ENCODE measurements at regions not wholly inside any gene's neighbourhood (a gene's known extent, or its start where the extent isn't known, plus 50 kb on each side); places are given as distances from the start of the nearest gene placed in this dataset.

DNA sequence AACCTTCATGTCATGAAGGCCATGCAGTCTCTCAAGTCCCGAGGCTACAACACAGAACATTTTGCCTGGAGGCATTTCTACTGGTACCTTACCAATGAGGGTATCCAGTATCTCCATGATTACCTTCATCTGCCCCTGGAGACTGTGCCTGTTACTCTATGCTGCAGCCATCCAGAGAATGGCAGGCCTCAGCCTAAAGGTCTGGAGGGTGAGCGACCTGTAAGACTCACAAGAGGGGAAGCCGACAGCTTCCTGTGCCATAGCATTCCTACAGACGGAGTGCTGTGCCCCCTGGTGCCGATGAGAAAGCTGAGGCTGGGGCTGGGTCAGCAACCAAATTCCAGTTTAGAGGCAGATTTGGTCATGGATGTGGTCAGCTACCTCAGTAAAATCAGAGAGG is 51.3 kb upstream of the CADPS start:
- Mint-ChIP-seq H3K36me3 (ENCODE audit: insufficient read depth in 2 of 2) (no peaks in the 10 kb centered on the region), H3K27ac (no peak overlapping the region), H3K4me3 (no peak overlapping the region), H3K27me3 (ENCODE audit: low read depth) (no peaks in the 10 kb centered on the region), H3K4me1 (ENCODE audit: low read depth) (no peaks in the 10 kb centered on the region), H3K9me3 (peaks cover 5% of the 10 kb centered on the region in 2 donors)
- DNase-seq, result no peak
- no peak for ATAC-seq (replicated peaks in 1 of 2)

GRCh38 chr3:62928256-62928655 is 53.0 kb upstream of the CADPS start:
- no peak for ATAC-seq (replicated peaks in 1 of 2)
- Mint-ChIP-seq H3K27ac (no peak overlapping the region), H3K4me3 (no peak overlapping the region), H3K36me3 (ENCODE audit: insufficient read depth in 2 of 2) (no peaks in the 10 kb centered on the region), H3K27me3 (ENCODE audit: low read depth) (no peaks in the 10 kb centered on the region), H3K4me1 (ENCODE audit: low read depth) (no peaks in the 10 kb centered on the region), H3K9me3 (peaks cover 5% of the 10 kb centered on the region in 2 donors)
- DNase-seq, result no peak

GRCh38 chr3:62929771-62930170 is 54.6 kb upstream of the CADPS start:
- peaks cover 5 to 7% of the 10 kb centered on the region in 2 donors for H3K9me3 Mint-ChIP-seq
- no peaks in the 10 kb centered on the region for H3K27me3 Mint-ChIP-seq (ENCODE audit: low read depth)

GRCh38 chr3:62935793-62936192 is 60.6 kb upstream of the CADPS start:
- Mint-ChIP-seq H3K4me1 (ENCODE audit: low read depth) (peaks cover 5% of the 10 kb centered on the region), H3K9me3 (peaks cover 3 to 4% of the 10 kb centered on the region in 2 donors), H3K27me3 (ENCODE audit: low read depth) (no peaks in the 10 kb centered on the region), H3K4me3 (no peak overlapping the region), H3K36me3 (ENCODE audit: insufficient read depth in 2 of 2) (peaks cover 0 to 1% of the 10 kb centered on the region in 2 donors), H3K27ac (no peak overlapping the region)
- no peak for ATAC-seq (replicated peaks in 1 of 2)
- no peak for DNase-seq

More at GRCh38 chr3:62929771-62930170, 54.6 kb upstream of the CADPS start:
- no peaks in the 10 kb centered on the region for H3K4me1 Mint-ChIP-seq (ENCODE audit: low read depth)
- H3K36me3 Mint-ChIP-seq (ENCODE audit: insufficient read depth in 2 of 2), result no peaks in the 10 kb centered on the region
- no peak overlapping the region for H3K27ac Mint-ChIP-seq
- no peak for DNase-seq
- no peak for ATAC-seq (replicated peaks in 1 of 2)
- H3K4me3 Mint-ChIP-seq, result no peak overlapping the region

- Mint-ChIP-seq H3K9me3 (peaks cover 3 to 4% of the 10 kb centered on the region in 2 donors), H3K27ac (no peak overlapping the region), H3K4me3 (no peak overlapping the region), H3K4me1 (ENCODE audit: low read depth) (peaks cover 8% of the 10 kb centered on the region), H3K27me3 (ENCODE audit: low read depth) (no peaks in the 10 kb centered on the region), H3K36me3 (ENCODE audit: insufficient read depth in 2 of 2) (peaks cover 0 to 1% of the 10 kb centered on the region in 2 donors)
- DNase-seq (no peak), ATAC-seq (replicated peaks in 1 of 2) (no peak)
Observed at GRCh38 chr3:62936626-62937254, 61.5 kb upstream of the CADPS start.

DNA sequence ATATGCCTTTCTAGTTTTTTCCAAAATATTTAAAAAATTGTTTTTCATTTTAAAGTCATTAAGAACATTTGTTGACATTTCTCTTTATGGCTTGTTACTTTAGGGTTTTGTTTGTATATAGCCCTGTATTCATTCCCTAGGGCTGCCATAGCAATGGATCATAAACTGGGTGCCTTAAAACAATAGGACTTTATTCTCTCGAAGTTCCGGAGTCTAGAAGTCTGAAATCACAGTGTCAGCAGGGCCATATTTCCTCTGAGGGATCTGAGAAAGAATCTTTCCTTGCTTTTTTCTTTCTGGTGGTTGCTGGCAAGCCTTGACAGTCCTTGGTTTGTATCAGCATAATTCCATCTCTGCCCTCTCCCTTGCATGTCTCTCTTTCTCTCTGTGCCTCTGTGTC is 63.4 kb upstream of the CADPS start:
- Mint-ChIP-seq H3K4me3 (no peak overlapping the region), H3K36me3 (ENCODE audit: insufficient read depth in 2 of 2) (peaks cover 0 to 1% of the 10 kb centered on the region in 2 donors), H3K27me3 (ENCODE audit: low read depth) (no peaks in the 10 kb centered on the region), H3K9me3 (peaks cover 2 to 3% of the 10 kb centered on the region in 2 donors), H3K27ac (no peak overlapping the region), H3K4me1 (ENCODE audit: low read depth) (peaks cover 8% of the 10 kb centered on the region)
- DNase-seq (no peak), ATAC-seq (replicated peaks in 1 of 2) (no peak)

DNA sequence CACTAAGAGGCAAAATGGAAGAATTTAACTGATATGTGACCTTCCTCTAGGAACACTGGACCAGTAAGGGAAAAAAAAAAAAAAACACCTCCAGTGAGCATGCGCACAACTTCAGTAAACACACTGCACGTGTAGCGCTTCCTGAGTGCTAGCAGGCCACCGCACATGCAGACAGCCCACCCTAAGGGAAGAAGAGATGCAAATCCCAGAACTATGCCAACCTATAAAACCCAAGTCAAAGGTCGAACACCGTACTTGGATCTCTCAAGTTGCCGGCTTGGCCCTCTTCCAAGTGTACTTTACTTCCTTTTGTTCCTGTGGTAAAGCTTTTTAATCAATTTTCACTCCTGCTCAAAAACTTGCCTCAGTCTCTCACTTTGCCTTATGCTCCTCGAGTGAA is 64.5 kb upstream of the CADPS start:
- peaks cover 8% of the 10 kb centered on the region for H3K4me1 Mint-ChIP-seq (ENCODE audit: low read depth)
- no peak for ATAC-seq (replicated peaks in 1 of 2)
- peaks cover 2% of the 10 kb centered on the region in 2 donors for H3K9me3 Mint-ChIP-seq
- DNase-seq, result no peak
- H3K36me3 Mint-ChIP-seq (ENCODE audit: insufficient read depth in 2 of 2), result peaks cover 0 to 1% of the 10 kb centered on the region in 2 donors
- no peaks in the 10 kb centered on the region for H3K27me3 Mint-ChIP-seq (ENCODE audit: low read depth)
- no peak overlapping the region for H3K27ac Mint-ChIP-seq
- H3K4me3 Mint-ChIP-seq, result no peak overlapping the region

GRCh38 chr3:62940771-62941563 is 65.8 kb upstream of the CADPS start:
- H3K36me3 Mint-ChIP-seq (ENCODE audit: insufficient read depth in 2 of 2), result peaks cover 0 to 1% of the 10 kb centered on the region in 2 donors
- peak overlapping the region in 1 of 2 donors; percentile 7 for H3K4me3 Mint-ChIP-seq
- no peak for DNase-seq
- no peak for ATAC-seq (replicated peaks in 1 of 2)
- peak overlapping the region; percentile 82 for H3K27ac Mint-ChIP-seq
- H3K9me3 Mint-ChIP-seq, result peaks cover 0 to 2% of the 10 kb centered on the region in 2 donors
- no peaks in the 10 kb centered on the region for H3K27me3 Mint-ChIP-seq (ENCODE audit: low read depth)
- peaks cover 8% of the 10 kb centered on the region for H3K4me1 Mint-ChIP-seq (ENCODE audit: low read depth)

GRCh38 chr3:62942227-62942626 is 67.0 kb upstream of the CADPS start:
- Mint-ChIP-seq H3K4me3 (no peak overlapping the region), H3K9me3 (peaks cover 0 to 2% of the 10 kb centered on the region in 2 donors), H3K36me3 (ENCODE audit: insufficient read depth in 2 of 2) (peaks cover 0 to 1% of the 10 kb centered on the region in 2 donors), H3K4me1 (ENCODE audit: low read depth) (peaks cover 8% of the 10 kb centered on the region), H3K27me3 (ENCODE audit: low read depth) (no peaks in the 10 kb centered on the region), H3K27ac (no peak overlapping the region)
- no peak for DNase-seq
- ATAC-seq (replicated peaks in 1 of 2), result no peak

- H3K9me3 Mint-ChIP-seq, result peaks cover 0 to 2% of the 10 kb centered on the region in 2 donors
- H3K4me3 Mint-ChIP-seq, result no peak overlapping the region
- H3K4me1 Mint-ChIP-seq (ENCODE audit: low read depth), result peaks cover 8% of the 10 kb centered on the region
- no peak for DNase-seq
- H3K27ac Mint-ChIP-seq, result no peak overlapping the region
- peaks cover 0 to 1% of the 10 kb centered on the region in 2 donors for H3K36me3 Mint-ChIP-seq (ENCODE audit: insufficient read depth in 2 of 2)
- no peak for ATAC-seq (replicated peaks in 1 of 2)
- no peaks in the 10 kb centered on the region for H3K27me3 Mint-ChIP-seq (ENCODE audit: low read depth)
Observed at GRCh38 chr3:62942764-62943163, 67.5 kb upstream of the CADPS start.

GRCh38 chr3:62948921-62949320 is 73.7 kb upstream of the CADPS start:
- Mint-ChIP-seq H3K9me3 (peaks cover 0 to 5% of the 10 kb centered on the region in 2 donors), H3K4me3 (no peak overlapping the region), H3K4me1 (ENCODE audit: low read depth) (no peaks in the 10 kb centered on the region), H3K36me3 (ENCODE audit: insufficient read depth in 2 of 2) (no peaks in the 10 kb centered on the region), H3K27me3 (ENCODE audit: low read depth) (no peaks in the 10 kb centered on the region), H3K27ac (no peak overlapping the region)
- ATAC-seq (replicated peaks in 1 of 2) (no peak), DNase-seq (no peak)

DNA sequence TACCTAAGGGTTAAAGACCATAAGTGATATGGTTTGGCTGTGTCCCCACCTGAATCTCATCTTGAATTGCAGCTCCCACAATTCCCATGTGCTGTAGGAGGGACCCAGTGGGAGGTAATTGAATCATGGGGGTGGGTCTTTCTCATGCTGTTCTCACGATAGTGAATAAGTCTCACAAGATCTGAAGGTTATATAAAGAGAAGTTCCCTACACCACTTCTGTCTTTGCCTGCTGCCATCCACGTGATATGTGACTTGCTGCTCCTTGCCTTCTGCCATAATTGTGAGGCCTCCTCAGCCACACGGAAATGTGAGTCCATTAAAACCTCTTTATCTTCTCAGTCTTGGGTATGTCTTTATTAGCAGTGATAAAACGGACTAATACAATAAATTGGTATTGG is 75.0 kb upstream of the CADPS start:
- no peak for DNase-seq
- no peaks in the 10 kb centered on the region for H3K4me1 Mint-ChIP-seq (ENCODE audit: low read depth)

DNA sequence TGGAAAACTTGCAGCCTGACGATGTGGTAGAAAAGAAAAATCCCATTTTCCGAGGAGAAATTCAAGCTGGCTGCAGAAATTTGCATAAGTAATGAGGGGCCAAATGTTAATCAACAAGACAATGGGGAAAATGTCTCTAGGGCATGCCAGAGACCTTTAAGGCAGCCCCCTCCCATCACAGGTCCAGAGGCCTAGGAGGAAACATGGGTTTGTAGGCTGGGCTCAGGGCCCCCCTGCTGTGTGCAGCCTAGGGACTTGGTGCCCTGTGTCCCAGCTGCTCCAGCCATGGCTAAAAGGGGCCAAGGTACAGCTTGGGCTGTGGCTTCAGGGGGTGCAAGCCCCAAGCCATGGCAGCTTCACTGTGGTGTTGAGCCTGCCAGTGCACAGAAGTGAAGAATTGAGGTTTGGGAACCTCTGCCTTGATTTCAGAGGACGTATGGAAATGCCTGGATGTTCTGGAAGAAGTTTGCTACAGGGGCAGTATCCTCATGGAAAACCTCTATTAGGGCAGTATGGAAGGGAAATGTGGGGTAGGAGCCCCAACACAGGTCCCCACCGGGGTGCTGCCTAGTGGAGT is 75.9 kb upstream of the CADPS start:
- Mint-ChIP-seq H3K4me1 (ENCODE audit: low read depth) (no peaks in the 10 kb centered on the region), H3K4me3 (no peak overlapping the region), H3K9me3 (peaks cover 0 to 5% of the 10 kb centered on the region in 2 donors), H3K27me3 (ENCODE audit: low read depth) (no peaks in the 10 kb centered on the region), H3K27ac (no peak overlapping the region), H3K36me3 (ENCODE audit: insufficient read depth in 2 of 2) (no peaks in the 10 kb centered on the region)
- no peak for ATAC-seq (replicated peaks in 1 of 2)
- DNase-seq, result no peak

More for the DNA sequence above, 75.0 kb upstream of the CADPS start:
- ATAC-seq (replicated peaks in 1 of 2), result no peak
- Mint-ChIP-seq H3K27me3 (ENCODE audit: low read depth) (no peaks in the 10 kb centered on the region), H3K4me3 (no peak overlapping the region), H3K36me3 (ENCODE audit: insufficient read depth in 2 of 2) (no peaks in the 10 kb centered on the region), H3K27ac (no peak overlapping the region), H3K9me3 (peaks cover 0 to 5% of the 10 kb centered on the region in 2 donors)
